BJ (cell line): ENCODE measurements at regions not wholly inside any gene's neighbourhood (a gene's known extent, or its start where the extent isn't known, plus 50 kb on each side); places are given as distances from the start of the nearest gene placed in this dataset.

Experiments
- CTCF ChIA-PET: fragments of 350-600 bp; formaldehyde crosslinking; extraction: SDS; loops from one replicate; lab custom pipeline; 2021; ENCODE audit warnings: antibody characterized with exemption, inconsistent platforms; lab: Yijun Ruan, JAX
- POLR2A ChIA-PET: fragments of 300-600 bp; sonication (Branson Sonifier 250); formaldehyde crosslinking; extraction: SDS; loops from one replicate; lab custom pipeline; 2021; ENCODE audit warnings: antibody characterized with exemption; lab: Charles Lee
- DNase-seq: peaks from one replicate; pipeline ENCODE4 v3.0.0-alpha.2; 2011; ENCODE audit warnings: low read depth
- H3K27me3 ChIP-seq: 2 replicates; pipeline ENCODE4 v1.6.0; 2011; ENCODE audit warnings: low read length; ENCODE audit not compliant: control insufficient read depth, insufficient read depth
- H3K36me3 ChIP-seq: 2 replicates; pipeline ENCODE4 v1.5.1; 2011; ENCODE audit warnings: low read length; ENCODE audit not compliant: control insufficient read depth, insufficient read depth
- H3K4me3 ChIP-seq: 2 replicates; pipeline ENCODE4 v1.5.1; 2011; ENCODE audit warnings: low read depth, mild to moderate bottlenecking, control low read depth, low read length
- CTCF ChIP-seq: IDR thresholded peaks from 2 replicates; pipeline ENCODE4 v1.5.1; 2011; ENCODE audit warnings: low read depth, mild to moderate bottlenecking, control low read depth, inconsistent platforms, low read length, moderate library complexity; ENCODE audit not compliant: insufficient read depth

- H3K36me3 ChIP-seq, result no peaks in the 10 kb centered on the region
- no peak for DNase-seq
- ChIA-PET POLR2A (no interaction called here), CTCF (no interaction called here)
- H3K27me3 ChIP-seq, result no peaks in the 10 kb centered on the region
- no peak overlapping the region for H3K4me3 ChIP-seq
- TF ChIP-seq CTCF, result no peak
These were observed 1719.3 kb downstream of the HACE1 start for GRCh38 chr6:103140308-103141027.

- no peaks in the 10 kb centered on the region for H3K27me3 ChIP-seq
- no peak for TF ChIP-seq CTCF
- ChIA-PET POLR2A (no interaction called here), CTCF (no interaction called here)
- DNase-seq, result no peak
- no peak overlapping the region for H3K4me3 ChIP-seq
- no peaks in the 10 kb centered on the region for H3K36me3 ChIP-seq
These were observed 1720.3 kb downstream of the HACE1 start for GRCh38 chr6:103139377-103139776.

GRCh38 chr6:103124471-103124870 lies 1731.0 kb downstream of the GRIK2 start:
- H3K27me3 ChIP-seq, result no peaks in the 10 kb centered on the region
- no peaks in the 10 kb centered on the region for H3K36me3 ChIP-seq
- POLR2A ChIA-PET, result no interaction called here
- TF ChIP-seq CTCF, result no peak
- H3K4me3 ChIP-seq, result no peak overlapping the region
- CTCF ChIA-PET, result no interaction called here
- DNase-seq, result no peak

GRCh38 chr6:103122766-103123601 lies 1729.5 kb downstream of the GRIK2 start:
- peak; percentile 45 for TF ChIP-seq CTCF
- no peak for DNase-seq
- Histone ChIP-seq H3K4me3 (no peak overlapping the region), H3K27me3 (no peaks in the 10 kb centered on the region), H3K36me3 (no peaks in the 10 kb centered on the region)
- ChIA-PET POLR2A (no interaction called here), CTCF (interaction anchor here (0.8 to 1.8 kb wide), 2 partner anchors 14 to 24 kb away, joined by 3 to 5 read pairs; no protein-coding TSS in a partner anchor)

GRCh38 chr6:103119056-103119455 lies 1725.5 kb downstream of the GRIK2 start:
- H3K4me3 ChIP-seq, result no peak overlapping the region
- ChIA-PET POLR2A (no interaction called here), CTCF (no interaction called here)
- no peaks in the 10 kb centered on the region for H3K36me3 ChIP-seq
- no peak for TF ChIP-seq CTCF
- H3K27me3 ChIP-seq, result no peaks in the 10 kb centered on the region
- no peak for DNase-seq
